Omental fat pad (tissue), 3 donors: ENCODE measurements at regions not wholly inside any gene's neighbourhood (a gene's known extent, or its start where the extent isn't known, plus 50 kb on each side); places are given as distances from the start of the nearest gene placed in this dataset.

Experiments used
- ATAC-seq: fragments of 150-250 bp; one replicate; pipeline ENCODE4 v1.9.1; 2016; ENCODE audit warnings: mild to moderate bottlenecking, moderate library complexity; ENCODE audit not compliant: low FRiP score
- DNase-seq: peaks from one replicate; pipeline ENCODE4 v3.0.0-alpha.2; 2019; ENCODE audit warnings: low spot score
- TF ChIP-seq, protein P1 (sequence below), 3 donors: fragments of 450-650 bp; IDR thresholded peaks; one replicate each; pipeline ENCODE4 v1.5.1; 2016 to 2017; ENCODE audit warnings: antibody characterized with exemption in 3 of 3, mild to moderate bottlenecking in 3 of 3, moderate library complexity in 2 of 3

DNA sequence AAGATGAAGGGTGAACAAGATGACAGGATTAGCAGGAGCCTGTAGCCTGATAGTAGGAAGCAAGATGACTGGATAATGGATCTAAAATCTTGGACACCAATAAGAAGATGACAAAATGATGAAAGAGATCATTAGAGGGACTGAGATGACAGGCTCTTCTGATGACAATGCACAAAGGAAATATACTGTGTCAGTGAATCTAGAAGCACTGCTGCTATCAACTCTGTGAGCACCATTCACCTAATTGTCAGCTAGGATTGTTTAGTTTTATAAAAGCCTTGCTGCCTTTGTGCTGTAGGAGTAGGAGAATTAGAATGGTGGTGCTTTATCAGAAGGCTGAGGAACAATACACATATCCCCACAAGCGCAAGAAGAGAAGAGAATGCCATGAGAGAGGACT is 1127.8 kb downstream of the DTWD2 start:
- DNase-seq (no peak), ATAC-seq (no peak)
- TF ChIP-seq, protein P1, sequence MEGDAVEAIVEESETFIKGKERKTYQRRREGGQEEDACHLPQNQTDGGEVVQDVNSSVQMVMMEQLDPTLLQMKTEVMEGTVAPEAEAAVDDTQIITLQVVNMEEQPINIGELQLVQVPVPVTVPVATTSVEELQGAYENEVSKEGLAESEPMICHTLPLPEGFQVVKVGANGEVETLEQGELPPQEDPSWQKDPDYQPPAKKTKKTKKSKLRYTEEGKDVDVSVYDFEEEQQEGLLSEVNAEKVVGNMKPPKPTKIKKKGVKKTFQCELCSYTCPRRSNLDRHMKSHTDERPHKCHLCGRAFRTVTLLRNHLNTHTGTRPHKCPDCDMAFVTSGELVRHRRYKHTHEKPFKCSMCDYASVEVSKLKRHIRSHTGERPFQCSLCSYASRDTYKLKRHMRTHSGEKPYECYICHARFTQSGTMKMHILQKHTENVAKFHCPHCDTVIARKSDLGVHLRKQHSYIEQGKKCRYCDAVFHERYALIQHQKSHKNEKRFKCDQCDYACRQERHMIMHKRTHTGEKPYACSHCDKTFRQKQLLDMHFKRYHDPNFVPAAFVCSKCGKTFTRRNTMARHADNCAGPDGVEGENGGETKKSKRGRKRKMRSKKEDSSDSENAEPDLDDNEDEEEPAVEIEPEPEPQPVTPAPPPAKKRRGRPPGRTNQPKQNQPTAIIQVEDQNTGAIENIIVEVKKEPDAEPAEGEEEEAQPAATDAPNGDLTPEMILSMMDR (IDR thresholded peaks at IDR 0.05) = no peak

DNA sequence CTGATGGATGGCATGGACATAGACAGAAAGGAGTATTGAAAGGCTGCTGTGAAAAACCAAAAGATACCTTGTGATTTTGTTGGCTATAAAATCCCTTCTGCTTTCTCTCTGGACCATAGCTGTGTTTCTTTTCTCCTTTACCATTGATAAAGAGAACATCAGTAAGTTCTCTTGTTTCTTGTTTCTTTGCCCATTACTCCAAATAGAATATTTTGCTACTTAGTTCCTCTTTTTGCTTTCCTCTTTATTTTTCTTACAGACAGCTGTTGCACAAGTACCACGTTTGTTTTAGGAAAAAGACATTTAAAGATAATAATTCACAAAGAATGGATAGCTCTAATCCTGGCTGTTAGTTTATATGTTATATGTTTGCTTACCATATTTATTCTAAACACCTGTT is 1129.2 kb downstream of the DTWD2 start:
- ATAC-seq (no peak), DNase-seq (no peak)
- TF ChIP-seq, protein P1 (IDR thresholded peaks at IDR 0.05) = no peak

DNA sequence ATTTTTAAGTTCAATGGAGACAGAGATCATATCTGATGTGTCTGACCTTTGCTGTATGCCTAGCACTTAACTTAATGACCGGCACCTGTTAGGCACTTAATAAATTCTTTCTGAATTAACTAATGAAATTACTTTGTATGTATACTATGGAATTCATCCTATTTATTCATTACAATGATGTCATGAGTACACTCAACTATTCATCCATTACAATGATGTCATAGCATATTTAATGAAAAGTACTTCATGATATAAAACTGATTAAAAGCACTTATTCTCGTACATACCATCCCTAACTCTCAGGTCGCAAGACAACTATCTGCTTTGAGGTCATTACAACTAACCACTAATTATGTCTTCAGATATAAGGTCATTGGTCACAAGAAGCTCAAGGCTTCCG is 1131.6 kb downstream of the DTWD2 start:
- TF ChIP-seq, protein P1 (IDR thresholded peaks at IDR 0.05) = no peak
- no peak for ATAC-seq
- DNase-seq = no peak

DNA sequence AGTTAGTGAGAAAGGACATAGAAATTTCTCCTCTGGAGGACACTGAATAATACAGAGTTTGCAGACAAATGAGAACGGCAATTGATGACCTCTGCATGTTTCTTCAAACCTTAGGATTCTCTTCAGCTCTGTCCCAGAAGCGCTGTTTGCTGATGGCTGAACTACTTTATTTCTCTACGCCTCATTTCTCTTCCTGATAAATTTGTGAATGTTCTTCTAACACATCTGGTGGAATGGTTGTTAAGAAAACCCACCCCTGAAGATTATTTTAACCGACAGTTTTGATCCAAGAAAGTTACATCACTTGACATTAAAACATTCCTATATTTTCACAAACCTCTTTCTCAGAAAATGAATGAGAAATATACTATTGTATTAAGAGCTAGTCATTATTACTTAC is 1150.6 kb downstream of the DTWD2 start:
- TF ChIP-seq, protein P1 (IDR thresholded peaks at IDR 0.05) = no peak
- DNase-seq (no peak), ATAC-seq (no peak)

DNA sequence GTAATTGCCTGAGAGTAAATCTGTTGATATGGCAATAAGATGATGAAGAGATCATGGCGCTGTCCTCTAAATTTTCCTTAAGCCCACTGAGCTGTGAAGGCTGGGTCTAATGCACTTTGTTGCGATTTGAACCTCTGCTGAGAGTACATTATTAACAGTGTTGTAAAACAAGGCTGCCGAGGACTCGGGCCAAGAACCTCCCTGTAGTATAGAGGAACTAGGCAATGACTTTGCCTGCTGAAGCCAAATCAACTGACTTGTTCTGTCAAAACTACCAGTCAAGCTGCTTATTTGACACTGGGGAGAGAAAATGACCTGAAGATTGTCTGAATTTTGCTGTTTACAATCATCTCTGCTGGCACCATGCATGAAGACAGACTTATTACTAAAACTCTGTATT is 1154.7 kb downstream of the DTWD2 start:
- DNase-seq (no peak), ATAC-seq (no peak)
- TF ChIP-seq, protein P1 (IDR thresholded peaks at IDR 0.05) = no peak

DNA sequence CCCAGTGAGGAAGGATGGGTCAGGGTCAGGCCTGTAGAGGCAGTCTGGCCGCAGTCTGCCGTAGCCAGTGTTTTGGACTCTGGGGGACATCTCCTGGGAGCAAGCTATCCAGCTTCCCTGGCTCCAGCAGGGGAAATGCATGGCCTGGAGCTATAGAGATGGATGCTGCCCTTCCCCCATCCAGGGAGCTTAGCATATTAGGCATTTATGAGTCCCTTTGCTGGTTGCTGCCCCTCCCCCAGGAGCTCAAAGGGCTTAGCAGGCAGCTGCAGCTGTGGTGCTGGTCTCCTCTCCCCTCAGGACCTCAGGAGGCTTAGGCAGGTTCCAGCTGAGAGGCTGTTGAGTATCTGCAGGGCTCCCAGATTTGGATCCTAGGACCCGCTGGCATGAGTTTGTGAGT is 1158.7 kb downstream of the DTWD2 start:
- no peak for ATAC-seq
- DNase-seq = no peak
- TF ChIP-seq, protein P1 (IDR thresholded peaks at IDR 0.05) = no peak

DNA sequence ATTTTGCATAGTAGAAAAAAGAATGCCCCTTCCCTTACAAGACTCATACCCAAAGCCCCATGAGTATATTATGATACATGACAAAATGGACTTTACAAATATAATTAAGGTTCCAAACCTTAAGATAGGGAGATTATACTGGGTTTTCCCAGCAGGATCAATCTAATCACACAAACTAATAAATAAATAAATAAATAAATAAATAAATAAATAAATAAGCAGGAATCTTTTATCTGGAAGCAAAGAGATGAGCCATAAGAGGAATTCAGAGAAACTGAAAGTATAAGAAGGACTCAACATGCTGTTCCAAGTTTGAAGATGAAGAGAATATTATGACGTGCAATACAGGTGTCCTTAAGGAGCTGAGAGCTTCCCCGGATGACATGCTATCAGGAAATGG is 1174.5 kb downstream of the DTWD2 start:
- ATAC-seq (no peak), DNase-seq (no peak)
- TF ChIP-seq, protein P1 (IDR thresholded peaks at IDR 0.05) = no peak
